HUES48 (cell line): ENCODE measurements at regions not wholly inside any gene's neighbourhood (a gene's known extent, or its start where the extent isn't known, plus 50 kb on each side); places are given as distances from the start of the nearest gene placed in this dataset.

Experiments
- H3K27ac ChIP-seq: one replicate; pipeline ENCODE4 v1.7.0; 2013; ENCODE audit warnings: low read depth, low read length, inconsistent platforms
- H3K27me3 ChIP-seq: 2 replicates; pipeline ENCODE4 v1.6.1; 2013; ENCODE audit warnings: mild to moderate bottlenecking, low read length; ENCODE audit not compliant: control insufficient read depth, insufficient read depth
- H3K36me3 ChIP-seq: 2 replicates; pipeline ENCODE4 v1.6.1; 2013; ENCODE audit warnings: low read length; ENCODE audit not compliant: control insufficient read depth, insufficient read depth
- H3K4me1 ChIP-seq: 2 replicates; pipeline ENCODE4 v1.6.1; 2013; ENCODE audit warnings: mild to moderate bottlenecking, low read length; ENCODE audit not compliant: control insufficient read depth, insufficient read depth
- H3K4me3 ChIP-seq: 2 replicates; pipeline ENCODE4 v1.5.1; 2013; ENCODE audit warnings: mild to moderate bottlenecking, low read depth, low read length
- H3K9ac ChIP-seq: 2 replicates; pipeline ENCODE4 v1.6.1; 2013; ENCODE audit warnings: mild to moderate bottlenecking, low read depth, low read length, moderate library complexity
- H3K9me3 ChIP-seq: 2 replicates; pipeline ENCODE4 v1.6.1; 2013; ENCODE audit warnings: low read length; ENCODE audit not compliant: control insufficient read depth, insufficient read depth

DNA sequence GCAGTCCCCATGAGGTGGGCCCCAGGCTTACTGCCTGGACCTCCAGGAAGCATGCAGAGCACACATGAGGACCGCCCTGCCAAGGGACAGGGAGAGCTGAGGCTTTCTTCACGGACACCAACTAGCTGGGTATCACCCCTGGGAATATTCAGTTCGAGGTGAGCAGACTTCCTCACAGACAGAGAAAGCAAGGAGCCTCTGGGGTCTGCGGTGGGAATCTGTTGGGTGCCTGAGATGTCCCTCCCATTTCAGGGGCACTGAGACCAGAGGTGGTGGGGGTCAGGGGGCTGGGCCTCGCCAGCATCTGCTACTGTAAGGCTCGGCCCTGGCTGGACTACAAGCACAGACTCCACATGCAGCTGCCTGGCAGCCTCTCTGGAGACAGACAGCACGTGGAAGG lies 74.3 kb upstream of the SYNDIG1 start:
- no peaks in the 10 kb centered on the region for H3K9me3 ChIP-seq
- no peak overlapping the region for H3K27ac ChIP-seq
- H3K4me1 ChIP-seq, result no peaks in the 10 kb centered on the region
- no peaks in the 10 kb centered on the region for H3K27me3 ChIP-seq
- H3K9ac ChIP-seq, result no peak overlapping the region
- no peaks in the 10 kb centered on the region for H3K36me3 ChIP-seq
- no peak overlapping the region for H3K4me3 ChIP-seq

GRCh38 chr20:24393903-24394302 lies 75.5 kb upstream of the SYNDIG1 start:
- no peak overlapping the region for H3K27ac ChIP-seq

GRCh38 chr20:24392612-24393011 lies 76.8 kb upstream of the SYNDIG1 start:
- no peak overlapping the region for H3K27ac ChIP-seq
- H3K4me3 ChIP-seq, result no peak overlapping the region
- no peaks in the 10 kb centered on the region for H3K27me3 ChIP-seq
- no peaks in the 10 kb centered on the region for H3K36me3 ChIP-seq
- H3K9ac ChIP-seq, result no peak overlapping the region
- H3K9me3 ChIP-seq, result no peaks in the 10 kb centered on the region
- H3K4me1 ChIP-seq, result no peaks in the 10 kb centered on the region

More at GRCh38 chr20:24393903-24394302, 75.5 kb upstream of the SYNDIG1 start:
- Histone ChIP-seq H3K9me3 (no peaks in the 10 kb centered on the region), H3K36me3 (no peaks in the 10 kb centered on the region), H3K9ac (no peak overlapping the region), H3K4me3 (no peak overlapping the region), H3K27me3 (no peaks in the 10 kb centered on the region), H3K4me1 (no peaks in the 10 kb centered on the region)

DNA sequence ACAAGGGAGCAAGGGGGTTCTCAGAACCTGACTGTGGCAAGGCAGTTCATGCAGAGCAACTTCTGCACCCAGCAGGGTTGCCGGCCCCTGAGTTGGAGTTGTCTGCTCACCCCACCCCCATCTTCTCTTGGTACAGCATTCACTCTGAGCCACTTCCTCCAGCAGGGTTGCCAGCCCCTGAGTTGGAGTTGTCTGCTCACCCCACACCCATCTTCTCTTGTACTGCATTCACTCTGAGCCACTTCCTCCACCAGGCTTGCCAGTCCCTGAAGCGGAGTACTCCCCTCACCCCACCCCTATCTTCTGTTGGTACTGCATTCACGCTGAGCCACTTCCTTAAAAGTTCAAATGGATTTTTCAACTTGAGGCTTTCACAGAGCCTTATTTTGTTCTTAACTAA lies 79.7 kb upstream of the SYNDIG1 start:
- Histone ChIP-seq H3K9ac (no peak overlapping the region), H3K4me1 (no peaks in the 10 kb centered on the region), H3K9me3 (no peaks in the 10 kb centered on the region), H3K27me3 (no peaks in the 10 kb centered on the region), H3K27ac (no peak overlapping the region), H3K36me3 (no peaks in the 10 kb centered on the region), H3K4me3 (no peak overlapping the region)

DNA sequence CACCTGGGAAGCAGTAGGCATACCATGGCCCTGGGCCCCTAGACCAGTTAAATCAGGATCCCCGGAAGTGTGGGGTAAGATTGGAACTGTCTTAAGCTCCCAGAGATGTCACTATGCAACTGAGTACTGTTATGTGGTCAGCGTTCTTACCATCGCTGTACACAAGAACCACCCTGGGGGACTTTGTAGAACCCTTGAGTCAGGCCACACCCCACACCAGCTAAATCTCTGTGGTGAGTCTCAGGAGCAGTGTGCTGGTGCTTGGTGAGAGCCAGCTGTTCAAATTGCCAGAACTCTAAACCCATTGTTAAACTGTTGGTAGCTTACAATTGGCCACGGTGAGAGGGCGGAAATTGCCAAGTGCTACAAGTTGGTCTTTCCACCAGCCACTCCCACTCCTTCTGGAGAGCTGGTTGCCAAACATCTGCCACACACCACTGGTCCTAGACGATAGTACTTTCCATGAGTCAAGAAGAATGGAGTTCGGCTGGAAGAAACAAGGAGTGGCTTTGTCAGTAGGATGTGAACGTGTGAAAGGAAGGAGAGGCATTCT lies 80.5 kb upstream of the SYNDIG1 start:
- no peaks in the 10 kb centered on the region for H3K27me3 ChIP-seq
- no peak overlapping the region for H3K9ac ChIP-seq
- no peaks in the 10 kb centered on the region for H3K36me3 ChIP-seq
- H3K9me3 ChIP-seq, result no peaks in the 10 kb centered on the region
- H3K27ac ChIP-seq, result no peak overlapping the region
- H3K4me1 ChIP-seq, result no peaks in the 10 kb centered on the region
- H3K4me3 ChIP-seq, result no peak overlapping the region

DNA sequence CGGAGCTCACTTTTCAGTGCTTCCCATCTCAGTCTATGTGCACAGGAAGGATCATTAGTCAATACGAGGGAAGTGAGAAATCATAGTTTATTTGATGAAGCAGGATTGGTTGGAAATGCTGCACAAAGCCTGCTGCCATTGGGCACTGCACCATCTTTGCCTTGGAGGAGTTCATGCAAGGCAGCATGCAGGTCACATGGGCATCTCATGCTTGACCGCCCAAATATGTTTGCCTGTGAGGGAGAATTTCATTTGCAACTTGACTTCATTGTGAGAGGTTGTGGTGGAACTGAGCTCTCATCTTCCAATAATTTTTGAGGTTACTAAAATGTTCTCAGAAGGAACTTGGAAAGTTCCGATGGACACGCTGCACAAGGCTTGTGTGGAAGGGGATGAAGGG lies 83.9 kb upstream of the SYNDIG1 start:
- Histone ChIP-seq H3K4me3 (no peak overlapping the region), H3K9ac (no peak overlapping the region), H3K36me3 (no peaks in the 10 kb centered on the region), H3K27ac (no peak overlapping the region), H3K27me3 (no peaks in the 10 kb centered on the region), H3K4me1 (no peaks in the 10 kb centered on the region), H3K9me3 (no peaks in the 10 kb centered on the region)

GRCh38 chr20:24384865-24385264 lies 84.6 kb upstream of the SYNDIG1 start:
- no peaks in the 10 kb centered on the region for H3K4me1 ChIP-seq
- no peak overlapping the region for H3K9ac ChIP-seq
- H3K27ac ChIP-seq, result no peak overlapping the region
- H3K4me3 ChIP-seq, result no peak overlapping the region
- no peaks in the 10 kb centered on the region for H3K27me3 ChIP-seq
- no peaks in the 10 kb centered on the region for H3K36me3 ChIP-seq
- no peaks in the 10 kb centered on the region for H3K9me3 ChIP-seq

GRCh38 chr20:24382743-24383142 lies 86.7 kb upstream of the SYNDIG1 start:
- Histone ChIP-seq H3K27ac (no peak overlapping the region), H3K27me3 (no peaks in the 10 kb centered on the region), H3K9ac (no peak overlapping the region), H3K4me1 (0 out of 2 replicates have a peak, but pooled peaks cover 3% of the 10 kb centered on the region), H3K9me3 (no peaks in the 10 kb centered on the region), H3K36me3 (no peaks in the 10 kb centered on the region), H3K4me3 (no peak overlapping the region)

GRCh38 chr20:24382331-24382730 lies 87.1 kb upstream of the SYNDIG1 start:
- H3K4me1 ChIP-seq, result 0 out of 2 replicates have a peak, but pooled peaks cover 3% of the 10 kb centered on the region
- no peak overlapping the region for H3K4me3 ChIP-seq
- no peaks in the 10 kb centered on the region for H3K27me3 ChIP-seq
- H3K9ac ChIP-seq, result no peak overlapping the region
- no peaks in the 10 kb centered on the region for H3K36me3 ChIP-seq
- no peak overlapping the region for H3K27ac ChIP-seq
- H3K9me3 ChIP-seq, result no peaks in the 10 kb centered on the region

- H3K36me3 ChIP-seq, result no peaks in the 10 kb centered on the region
- no peaks in the 10 kb centered on the region for H3K27me3 ChIP-seq
- no peaks in the 10 kb centered on the region for H3K9me3 ChIP-seq
- H3K9ac ChIP-seq, result no peak overlapping the region
- H3K27ac ChIP-seq, result no peak overlapping the region
- no peak overlapping the region for H3K4me3 ChIP-seq
- H3K4me1 ChIP-seq, result 0 out of 2 replicates have a peak, but pooled peaks cover 3% of the 10 kb centered on the region
These were observed 87.5 kb upstream of the SYNDIG1 start for GRCh38 chr20:24381886-24382285.

DNA sequence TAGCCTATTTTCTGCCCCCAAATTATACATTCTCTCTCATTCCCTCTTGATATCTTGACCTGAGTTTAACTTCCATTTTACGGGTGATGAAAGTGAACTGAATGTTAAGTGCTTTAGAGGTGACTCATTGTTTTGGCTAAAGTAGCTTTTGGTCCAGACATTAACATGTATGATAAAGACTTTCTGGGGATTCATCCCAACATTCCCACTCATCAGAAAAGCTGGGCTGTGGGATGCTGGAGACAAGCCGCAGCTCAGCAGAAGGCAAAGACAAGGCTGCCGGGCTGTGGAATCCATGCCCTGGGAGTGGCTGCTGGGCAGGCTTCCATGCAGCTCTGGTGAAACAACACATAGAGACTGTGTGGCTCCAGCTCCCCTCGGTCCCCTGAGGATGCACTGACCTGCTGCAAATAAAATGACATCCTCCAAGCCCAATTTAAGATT lies 89.9 kb upstream of the SYNDIG1 start:
- no peak overlapping the region for H3K9ac ChIP-seq
- no peak overlapping the region for H3K27ac ChIP-seq
- H3K27me3 ChIP-seq, result no peaks in the 10 kb centered on the region
- no peaks in the 10 kb centered on the region for H3K36me3 ChIP-seq
- H3K4me1 ChIP-seq, result 0 out of 2 replicates have a peak, but pooled peaks cover 3% of the 10 kb centered on the region
- H3K9me3 ChIP-seq, result no peaks in the 10 kb centered on the region
- no peak overlapping the region for H3K4me3 ChIP-seq
